T-cell (primary cell): ENCODE measurements at regions not wholly inside any gene's neighbourhood (a gene's known extent, or its start where the extent isn't known, plus 50 kb on each side); places are given as distances from the start of the nearest gene placed in this dataset.

Experiments used
- ATAC-seq, 4 experiments: fragments of 200-7000 bp in 3 of 4; fragments of 150-1000 bp in 1 of 4; cut with Tn5 transposase; replicated peaks in 1 of 4; 1 replicate in 3 of 4; 2 replicates in 1 of 4; pipeline ENCODE4 v1.10.0; 2021; ENCODE audit warnings: moderate library complexity in 3 of 4, mild to moderate bottlenecking in 2 of 4, moderate number of reproducible peaks in 1 of 4
- CTCF ChIA-PET, 2 donors: fragments of 300-600 bp; sonication (Branson Sonifier 250); formaldehyde crosslinking; loops; one replicate each; lab custom pipeline; 2022; ENCODE audit warnings: antibody characterized with exemption in 2 of 2; lab: Charles Lee
- POLR2A ChIA-PET, 2 donors: fragments of 300-600 bp; sonication (Branson Sonifier 250); formaldehyde crosslinking; loops; one replicate each; lab custom pipeline; 2022; ENCODE audit warnings: antibody characterized with exemption in 2 of 2; lab: Charles Lee
- DNase-seq, 35 experiments: peaks; one replicate each; pipeline versions ENCODE4 v3.0.0 to v3.0.0-alpha.2; 2013 to 2023
- H3K27ac ChIP-seq: one replicate; pipeline ENCODE4 v1.5.1; 2013; ENCODE audit warnings: low read length
- H3K27me3 ChIP-seq, 2 experiments: replicated peaks in 1 of 2; 1 replicate in 1 of 2; 2 replicates in 1 of 2; pipeline versions ENCODE4 v1.6.1 to v1.7.0; 2013; ENCODE audit warnings: low read length in 1 of 2, mixed read lengths in 1 of 2; ENCODE audit not compliant: control insufficient read depth in 2 of 2, insufficient read depth in 2 of 2; ENCODE audit errors: extremely low read depth in 1 of 2
- H3K36me3 ChIP-seq, 2 donors: 1 replicate in 1 of 2; 2 replicates in 1 of 2; pipeline versions ENCODE4 v1.6.1 to v1.7.0; 2013; ENCODE audit warnings: low read length in 1 of 2; ENCODE audit not compliant: control insufficient read depth in 2 of 2, insufficient read depth in 1 of 2; ENCODE audit errors: extremely low read depth in 1 of 2
- H3K4me1 ChIP-seq, 2 experiments: 1 replicate in 1 of 2; 2 replicates in 1 of 2; pipeline versions ENCODE4 v1.6.1 to v1.7.0; 2013; ENCODE audit warnings: low read length in 2 of 2, mixed read lengths in 1 of 2; ENCODE audit not compliant: insufficient read depth in 2 of 2, control insufficient read depth in 1 of 2; ENCODE audit errors: extremely low read depth in 1 of 2
- H3K4me3 ChIP-seq, 2 donors: 1 replicate in 1 of 2; 2 replicates in 1 of 2; pipeline versions ENCODE4 v1.5.1 to v1.7.0; 2013; ENCODE audit warnings: mild to moderate bottlenecking in 2 of 2, low read length in 1 of 2, moderate library complexity in 1 of 2; ENCODE audit not compliant: control insufficient read depth in 1 of 2; ENCODE audit errors: extremely low read depth in 1 of 2
- H3K9me3 ChIP-seq: 2 replicates; pipeline ENCODE4 v1.7.0; 2013
- H3K27ac Mint-ChIP-seq, 2 donors: one replicate each; pipeline ENCODE4 v1.8.0; 2020 to 2021; ENCODE audit warnings: mild to moderate bottlenecking in 2 of 2, mixed read lengths in 2 of 2
- H3K27me3 Mint-ChIP-seq, 2 donors: one replicate each; pipeline ENCODE4 v1.8.0; 2021 to 2022; ENCODE audit warnings: mixed read lengths in 2 of 2
- H3K36me3 Mint-ChIP-seq: one replicate; pipeline ENCODE4 v1.8.0; 2021; ENCODE audit warnings: mixed read lengths
- H3K4me1 Mint-ChIP-seq, 3 donors: one replicate each; pipeline ENCODE4 v1.8.0; 2020 to 2022; ENCODE audit warnings: mixed read lengths in 3 of 3, mild to moderate bottlenecking in 1 of 3
- H3K4me3 Mint-ChIP-seq, 3 donors: one replicate each; pipeline ENCODE4 v1.8.0; 2020 to 2022; ENCODE audit warnings: mild to moderate bottlenecking in 3 of 3, mixed read lengths in 3 of 3, moderate library complexity in 3 of 3
- H3K9me3 Mint-ChIP-seq, 3 donors: one replicate each; pipeline ENCODE4 v1.8.0; 2020 to 2022; ENCODE audit warnings: mixed read lengths in 3 of 3
- WGBS: methylation state at CpG from one replicate; pipeline ENCODE4 v1.1.5; 2013; ENCODE audit warnings: missing lambda C conversion rate; ENCODE audit not compliant: insufficient coverage; 5-methylcytosine and 5-hydroxymethylcytosine counted together

- H3K27me3 ChIP-seq = no peaks in the 10 kb centered on the region
- H3K4me1 ChIP-seq = no peaks in the 10 kb centered on the region
- no peak for ATAC-seq
- Mint-ChIP-seq H3K27me3 (no peaks in the 10 kb centered on the region), H3K9me3 (peaks cover 0 to 6% (median 0%) of the 10 kb centered on the region in 3 donors), H3K4me1 (peaks cover 0 to under 1% (median 0%) of the 10 kb centered on the region in 3 donors), H3K27ac (no peak overlapping the region), H3K4me3 (no peak overlapping the region), H3K36me3 (peaks cover 3% of the 10 kb centered on the region)
- POLR2A ChIA-PET = no interaction called here
- no peaks in the 10 kb centered on the region for H3K36me3 ChIP-seq
- CTCF ChIA-PET = no interaction called here
- H3K9me3 ChIP-seq = no peaks in the 10 kb centered on the region
- H3K27ac ChIP-seq = no peak overlapping the region
- DNase-seq = no peak
- H3K4me3 ChIP-seq = no peak overlapping the region
- no CpG with 5 or more reads among the region's 1 CpG for WGBS
Measured at GRCh38 chr20:59110607-59111006, 53.0 kb upstream of the ZNF831 start.

- H3K4me1 ChIP-seq = peaks cover 0 to 3% of the 10 kb centered on the region in 2 experiments
- Mint-ChIP-seq H3K27me3 (no peaks in the 10 kb centered on the region), H3K4me3 (no peak overlapping the region), H3K27ac (no peak overlapping the region), H3K36me3 (no peaks in the 10 kb centered on the region), H3K4me1 (peaks cover 15 to 25% (median 17%) of the 10 kb centered on the region in 3 donors), H3K9me3 (no peaks in the 10 kb centered on the region)
- H3K36me3 ChIP-seq = no peaks in the 10 kb centered on the region
- H3K27me3 ChIP-seq = no peaks in the 10 kb centered on the region
- DNase-seq = no peak
- H3K9me3 ChIP-seq = no peaks in the 10 kb centered on the region
- ChIA-PET POLR2A (no interaction called here), CTCF (interaction anchor here in 1 of 2 donors (0.7 kb wide), 1 partner anchor 18 kb away, joined by 3 read pairs; no protein-coding TSS in a partner anchor)
- no peak overlapping the region for H3K27ac ChIP-seq
- 100% methylated on average over 2 of the region's 4 CpGs for WGBS
- ATAC-seq = no peak
- H3K4me3 ChIP-seq = no peak overlapping the region
Measured at GRCh38 chr20:59105581-59105980, 58.0 kb upstream of the ZNF831 start.

DNA sequence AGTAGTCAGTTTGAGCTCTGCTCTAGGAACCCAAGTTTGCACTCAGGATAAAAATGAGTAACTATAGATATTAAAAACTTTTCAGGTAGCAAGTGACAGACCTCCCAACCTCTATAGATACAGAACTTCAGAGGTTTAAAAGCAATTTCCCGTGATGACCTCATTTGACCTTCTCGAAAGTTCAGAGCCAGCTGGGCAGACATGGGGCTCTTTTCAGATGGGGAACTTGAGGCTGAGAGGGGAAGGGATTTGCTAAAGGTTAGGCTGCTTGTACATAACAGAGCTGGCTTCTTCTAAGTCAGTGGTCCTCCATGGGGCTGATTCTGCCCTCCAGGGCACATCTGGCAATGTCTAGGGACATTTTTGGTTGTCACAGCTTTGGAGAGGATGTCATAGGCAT, 58.8 kb upstream of the ZNF831 start:
- H3K27ac ChIP-seq = no peak overlapping the region

GRCh38 chr20:59103573-59103972, 60.0 kb upstream of the ZNF831 start:
- ATAC-seq (no peak), DNase-seq (no peak)
- H3K27ac Mint-ChIP-seq = no peak overlapping the region
- Histone ChIP-seq H3K27me3 (no peaks in the 10 kb centered on the region), H3K36me3 (no peaks in the 10 kb centered on the region), H3K4me3 (no peak overlapping the region), H3K27ac (no peak overlapping the region), H3K4me1 (peaks cover 0 to 3% of the 10 kb centered on the region in 2 experiments), H3K9me3 (no peaks in the 10 kb centered on the region)
- peaks cover 15 to 25% (median 17%) of the 10 kb centered on the region in 3 donors for H3K4me1 Mint-ChIP-seq
- no peaks in the 10 kb centered on the region for H3K27me3 Mint-ChIP-seq
- no peaks in the 10 kb centered on the region for H3K9me3 Mint-ChIP-seq
- no peak overlapping the region for H3K4me3 Mint-ChIP-seq
- H3K36me3 Mint-ChIP-seq = no peaks in the 10 kb centered on the region
- no CpG with 5 or more reads among the region's 1 CpG for WGBS
- ChIA-PET CTCF (interaction anchor here in 1 of 2 donors (1.6 kb wide), 1 partner anchor 16 kb away, joined by 4 read pairs; no protein-coding TSS in a partner anchor), POLR2A (interaction anchor here in 1 of 2 donors (1.2 kb wide), 1 partner anchor 56 kb away, joined by 3 read pairs; no protein-coding TSS in a partner anchor)

More for the DNA sequence above, 58.8 kb upstream of the ZNF831 start:
- ATAC-seq (no peak), DNase-seq (no peak)
- Histone ChIP-seq H3K27me3 (no peaks in the 10 kb centered on the region), H3K9me3 (no peaks in the 10 kb centered on the region), H3K4me1 (peaks cover 0 to 3% of the 10 kb centered on the region in 2 experiments), H3K36me3 (no peaks in the 10 kb centered on the region), H3K4me3 (no peak overlapping the region)
- Mint-ChIP-seq H3K36me3 (no peaks in the 10 kb centered on the region), H3K4me3 (no peak overlapping the region), H3K27ac (no peak overlapping the region), H3K27me3 (no peaks in the 10 kb centered on the region), H3K9me3 (no peaks in the 10 kb centered on the region), H3K4me1 (peaks cover 15 to 25% (median 17%) of the 10 kb centered on the region in 3 donors)
- CTCF ChIA-PET = interaction anchor here in 1 of 2 donors (0.6 kb wide), 1 partner anchor 809 kb away, joined by 3 read pairs; no protein-coding TSS in a partner anchor
- WGBS = 80% methylated on average over 2 of the region's 2 CpGs
- POLR2A ChIA-PET = no interaction called here

GRCh38 chr20:59102841-59103299, 60.3 kb upstream of the PRELID3B start:
- WGBS = 32% methylated on average over 3 of the region's 4 CpGs
- ChIA-PET POLR2A (interaction anchor here in 1 of 2 donors (1.2 kb wide), 1 partner anchor 56 kb away, joined by 3 read pairs; no protein-coding TSS in a partner anchor), CTCF (interaction anchor here in 1 of 2 donors (1.0 to 1.6 kb wide), 2 partner anchors 15 to 74 kb away, joined by 3 to 4 read pairs; no protein-coding TSS in a partner anchor)
- H3K9me3 ChIP-seq = no peaks in the 10 kb centered on the region
- ATAC-seq (no peak), DNase-seq (no peak)
- H3K4me3 ChIP-seq = no peak overlapping the region
- H3K36me3 ChIP-seq = no peaks in the 10 kb centered on the region
- Mint-ChIP-seq H3K36me3 (no peaks in the 10 kb centered on the region), H3K27me3 (no peaks in the 10 kb centered on the region), H3K27ac (peak overlapping the region in 1 of 2 donors; percentile 36), H3K9me3 (no peaks in the 10 kb centered on the region), H3K4me1 (peaks cover 15 to 25% (median 17%) of the 10 kb centered on the region in 3 donors), H3K4me3 (no peak overlapping the region)
- peaks cover 0 to 3% of the 10 kb centered on the region in 2 experiments for H3K4me1 ChIP-seq
- no peak overlapping the region for H3K27ac ChIP-seq
- no peaks in the 10 kb centered on the region for H3K27me3 ChIP-seq

- H3K4me1 ChIP-seq = peaks cover 0 to 3% of the 10 kb centered on the region in 2 experiments
Measured at GRCh38 chr20:59101961-59102360, 59.4 kb upstream of the PRELID3B start.

More at GRCh38 chr20:59101961-59102360, 59.4 kb upstream of the PRELID3B start:
- no peak for ATAC-seq
- Histone ChIP-seq H3K9me3 (no peaks in the 10 kb centered on the region), H3K4me3 (no peak overlapping the region), H3K36me3 (no peaks in the 10 kb centered on the region), H3K27me3 (no peaks in the 10 kb centered on the region), H3K27ac (no peak overlapping the region)
- CTCF ChIA-PET = interaction anchor here in 1 of 2 donors (0.6 to 1.6 kb wide), 3 partner anchors 14 to 104 kb away, joined by 3 to 4 read pairs (median 3); no protein-coding TSS in a partner anchor
- no peaks in the 10 kb centered on the region for H3K9me3 Mint-ChIP-seq
- DNase-seq = no peak
- peaks cover 15 to 25% (median 17%) of the 10 kb centered on the region in 3 donors for H3K4me1 Mint-ChIP-seq
- no peak overlapping the region for H3K4me3 Mint-ChIP-seq
- 88% methylated on average over 1 of the region's 5 CpGs for WGBS
- no peaks in the 10 kb centered on the region for H3K36me3 Mint-ChIP-seq
- no peak overlapping the region for H3K27ac Mint-ChIP-seq
- POLR2A ChIA-PET = interaction anchor here (0.6 kb wide), 2 partner anchors 118 to 352 kb away, joined by 3 to 9 read pairs; no protein-coding TSS in a partner anchor
- no peaks in the 10 kb centered on the region for H3K27me3 Mint-ChIP-seq
